PFSK-1 (cell line): ENCODE measurements at regions not wholly inside any gene's neighbourhood (a gene's known extent, or its start where the extent isn't known, plus 50 kb on each side); places are given as distances from the start of the nearest gene placed in this dataset.

Experiments used
- FOXP2 ChIP-seq: optimal IDR thresholded peaks from 2 replicates; pipeline ENCODE3; 2011; ENCODE audit warnings: borderline replicate concordance, control low read depth, inconsistent platforms; ENCODE audit not compliant: insufficient read depth; ENCODE audit errors: extremely low read length, extremely low read depth
- POLR2AphosphoS5 ChIP-seq: IDR thresholded peaks from 2 replicates; pipeline ENCODE4 v1.6.1; 2012; ENCODE audit warnings: low read depth, mild to moderate bottlenecking, control low read depth, low read length, moderate library complexity

- TF ChIP-seq FOXP2: no peak
- no peak for TF ChIP-seq POLR2AphosphoS5
Observed at GRCh38 chr1:78825561-78825960, 175.9 kb downstream of the IFI44 start.
